GM06990 (cell line): ENCODE measurements at regions not wholly inside any gene's neighbourhood (a gene's known extent, or its start where the extent isn't known, plus 50 kb on each side); places are given as distances from the start of the nearest gene placed in this dataset.

ENCODE experiments used
- DNase-seq: peaks from one replicate; pipeline ENCODE4 v3.0.0-alpha.2; 2011; ENCODE audit not compliant: insufficient read length; ENCODE audit errors: extremely low read depth
- H3K27me3 ChIP-seq: replicated peaks from 2 replicates; pipeline ENCODE4 v1.6.0; 2011; ENCODE audit warnings: low read length; ENCODE audit not compliant: control insufficient read depth, insufficient read depth
- H3K36me3 ChIP-seq: 2 replicates; pipeline ENCODE4 v1.5.1; 2011; ENCODE audit warnings: low read length; ENCODE audit not compliant: control insufficient read depth, insufficient read depth
- H3K4me3 ChIP-seq: replicated peaks from 2 replicates; pipeline ENCODE4 v1.5.1; 2011; ENCODE audit warnings: low read depth, mild to moderate bottlenecking, control low read depth, low read length
- TF ChIP-seq, protein P1 (sequence below): IDR thresholded peaks from 2 replicates; pipeline ENCODE4 v1.5.1; 2011; ENCODE audit warnings: low read length, control low read depth, mild to moderate bottlenecking, inconsistent platforms; ENCODE audit not compliant: insufficient read depth, poor library complexity, severe bottlenecking

DNA sequence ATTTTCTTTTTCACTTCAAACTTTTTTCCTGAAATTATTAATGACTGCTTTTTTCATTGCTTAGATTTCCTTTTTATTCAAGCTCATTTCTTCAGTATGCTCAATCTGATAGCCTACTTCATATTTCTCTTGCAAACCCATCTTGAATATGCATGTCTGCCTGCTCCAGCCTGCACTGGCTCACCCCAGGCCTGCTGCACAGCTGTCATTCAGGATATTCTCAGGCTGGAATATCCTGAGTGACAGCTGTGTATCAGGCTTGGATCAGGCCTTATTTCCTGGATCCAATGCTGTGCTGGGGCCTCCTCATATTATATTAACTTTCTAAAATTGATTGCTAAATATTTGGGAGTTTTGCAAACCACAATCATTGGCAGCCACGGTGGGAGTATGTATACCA is 120.2 kb upstream of the TNS3 start:
- no peaks in the 10 kb centered on the region for H3K36me3 ChIP-seq
- TF ChIP-seq, protein P1, sequence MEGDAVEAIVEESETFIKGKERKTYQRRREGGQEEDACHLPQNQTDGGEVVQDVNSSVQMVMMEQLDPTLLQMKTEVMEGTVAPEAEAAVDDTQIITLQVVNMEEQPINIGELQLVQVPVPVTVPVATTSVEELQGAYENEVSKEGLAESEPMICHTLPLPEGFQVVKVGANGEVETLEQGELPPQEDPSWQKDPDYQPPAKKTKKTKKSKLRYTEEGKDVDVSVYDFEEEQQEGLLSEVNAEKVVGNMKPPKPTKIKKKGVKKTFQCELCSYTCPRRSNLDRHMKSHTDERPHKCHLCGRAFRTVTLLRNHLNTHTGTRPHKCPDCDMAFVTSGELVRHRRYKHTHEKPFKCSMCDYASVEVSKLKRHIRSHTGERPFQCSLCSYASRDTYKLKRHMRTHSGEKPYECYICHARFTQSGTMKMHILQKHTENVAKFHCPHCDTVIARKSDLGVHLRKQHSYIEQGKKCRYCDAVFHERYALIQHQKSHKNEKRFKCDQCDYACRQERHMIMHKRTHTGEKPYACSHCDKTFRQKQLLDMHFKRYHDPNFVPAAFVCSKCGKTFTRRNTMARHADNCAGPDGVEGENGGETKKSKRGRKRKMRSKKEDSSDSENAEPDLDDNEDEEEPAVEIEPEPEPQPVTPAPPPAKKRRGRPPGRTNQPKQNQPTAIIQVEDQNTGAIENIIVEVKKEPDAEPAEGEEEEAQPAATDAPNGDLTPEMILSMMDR, result no peak
- DNase-seq, result no peak
- H3K4me3 ChIP-seq, result no peak overlapping the region
- peaks cover 2% of the 10 kb centered on the region for H3K27me3 ChIP-seq

DNA sequence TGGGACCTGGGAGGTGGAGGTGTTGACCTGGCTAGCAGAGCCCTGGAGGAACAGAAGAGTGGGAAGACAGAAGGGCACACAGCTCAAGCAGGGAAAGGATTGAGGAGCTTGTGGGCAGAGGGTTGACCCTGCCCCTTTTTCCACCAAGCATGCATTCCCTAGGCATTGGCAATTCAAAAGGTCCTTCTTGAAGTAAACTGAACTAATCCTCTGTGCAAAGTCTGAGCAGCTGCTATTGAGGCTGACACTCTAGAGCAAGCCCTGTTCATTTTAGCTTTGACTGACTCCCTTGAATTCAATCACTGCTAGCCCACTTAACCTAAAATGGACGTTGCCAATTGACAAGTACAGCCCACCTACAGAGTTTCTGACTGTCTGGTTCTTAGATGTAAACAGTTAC is 116.5 kb upstream of the TNS3 start:
- DNase-seq, result no peak
- no peaks in the 10 kb centered on the region for H3K36me3 ChIP-seq
- no peaks in the 10 kb centered on the region; the same call in 1 of the 2 replicates for H3K27me3 ChIP-seq
- TF ChIP-seq, protein P1, result no peak
- no peak overlapping the region for H3K4me3 ChIP-seq

DNA sequence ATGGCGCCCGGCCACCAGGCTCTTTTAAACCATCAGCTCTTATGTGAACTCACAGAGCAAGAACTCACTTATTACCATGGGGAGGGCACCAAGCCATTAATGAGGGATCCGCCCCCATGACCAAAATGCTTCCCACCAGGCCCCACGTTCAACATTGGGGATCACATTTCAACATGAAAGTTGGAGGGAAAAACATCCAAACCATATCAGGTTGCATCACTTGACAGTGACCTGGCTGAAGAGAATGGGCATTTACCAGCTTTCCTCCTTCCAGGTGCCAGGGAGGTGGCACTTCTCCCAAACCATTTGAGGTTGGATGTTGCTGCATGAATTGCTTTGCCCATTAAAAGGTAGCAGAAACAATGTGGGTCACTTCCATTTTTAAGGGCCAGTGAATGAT is 115.6 kb upstream of the TNS3 start:
- TF ChIP-seq, protein P1, result no peak
- no peak for DNase-seq
- Histone ChIP-seq H3K27me3 (no peaks in the 10 kb centered on the region; the same call in 1 of the 2 replicates), H3K4me3 (no peak overlapping the region), H3K36me3 (no peaks in the 10 kb centered on the region)

DNA sequence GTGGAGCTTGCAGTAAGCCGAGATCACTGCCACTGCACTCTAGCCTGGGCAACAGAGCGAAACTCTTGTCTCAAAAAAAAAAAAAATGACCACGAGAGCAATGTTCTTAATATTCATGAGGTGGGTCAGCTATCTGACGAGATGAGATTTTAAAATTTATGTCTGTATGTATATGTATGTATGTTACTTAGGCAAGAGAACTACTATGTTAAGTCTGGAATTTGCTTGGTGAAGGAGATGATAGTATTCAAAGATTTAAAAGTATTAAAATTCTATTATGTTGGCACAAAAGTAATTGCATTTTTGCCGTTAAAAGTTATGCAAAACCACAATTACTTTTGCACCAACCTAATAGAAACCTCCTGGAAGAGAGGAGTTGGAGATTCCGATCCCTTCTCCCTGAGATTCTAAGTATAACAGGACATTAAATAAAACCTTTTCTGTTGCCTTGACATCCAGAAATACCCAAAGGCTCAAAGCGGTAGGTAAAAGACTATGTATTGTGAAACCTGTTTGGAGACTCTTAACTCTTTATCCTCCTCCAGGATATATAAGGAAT is 114.3 kb upstream of the TNS3 start:
- DNase-seq, result no peak
- no peaks in the 10 kb centered on the region for H3K36me3 ChIP-seq
- TF ChIP-seq, protein P1, result no peak
- H3K27me3 ChIP-seq, result no peaks in the 10 kb centered on the region; the same call in 1 of the 2 replicates
- no peak overlapping the region for H3K4me3 ChIP-seq

DNA sequence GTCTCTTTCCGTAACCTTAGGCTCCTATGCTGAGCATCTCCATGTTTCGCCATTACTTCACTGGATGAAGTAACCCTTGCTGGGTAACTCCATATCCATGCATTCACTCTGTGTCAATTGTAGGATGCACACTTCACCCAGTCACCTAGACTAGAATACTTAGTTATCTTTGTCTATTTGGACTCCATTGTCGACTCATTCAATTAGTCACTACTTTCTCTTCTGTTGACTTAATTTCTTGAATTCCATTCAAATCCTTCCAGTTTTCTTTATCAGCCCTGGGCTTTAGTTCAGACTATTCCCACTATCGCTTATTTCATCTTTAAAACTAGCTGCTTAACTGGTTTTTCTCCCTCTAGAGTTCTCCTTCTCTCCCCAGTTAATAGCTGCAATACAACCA is 111.3 kb upstream of the TNS3 start:
- no peaks in the 10 kb centered on the region for H3K36me3 ChIP-seq
- no peaks in the 10 kb centered on the region; the same call in 1 of the 2 replicates for H3K27me3 ChIP-seq
- DNase-seq, result no peak
- no peak overlapping the region for H3K4me3 ChIP-seq
- TF ChIP-seq, protein P1, result no peak

DNA sequence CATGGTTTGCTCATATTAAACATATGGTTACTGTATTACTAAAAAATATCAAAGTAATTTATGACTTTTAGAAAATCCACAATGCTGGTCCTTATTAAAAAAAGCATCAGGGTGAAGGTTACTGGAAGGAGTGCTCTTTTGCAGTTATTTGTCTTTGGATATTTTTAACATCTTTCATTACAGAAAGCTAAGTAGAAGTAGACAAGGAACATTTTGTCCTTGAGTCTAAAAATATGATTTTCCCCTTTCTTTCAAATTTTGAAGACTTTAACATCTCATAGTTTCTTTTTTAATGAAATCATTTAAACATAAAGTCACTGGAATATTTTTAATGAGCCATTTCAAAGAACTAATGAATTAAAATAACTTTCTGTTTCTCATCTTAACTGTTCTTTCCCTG is 110.1 kb upstream of the TNS3 start:
- no peaks in the 10 kb centered on the region; the same call in 1 of the 2 replicates for H3K27me3 ChIP-seq
- no peak overlapping the region for H3K4me3 ChIP-seq
- H3K36me3 ChIP-seq, result no peaks in the 10 kb centered on the region
- TF ChIP-seq, protein P1, result no peak
- DNase-seq, result no peak
